Calu3 (cell line): ENCODE measurements at regions not wholly inside any gene's neighbourhood (a gene's known extent, or its start where the extent isn't known, plus 50 kb on each side); places are given as distances from the start of the nearest gene placed in this dataset.

Source experiments
- BruUV-seq: library from RNA; stranded (reverse); fragments of 400-500 nt; replicated peaks from 2 replicates; lab custom pipeline; 2021; lab: Mats Ljungman, UMichigan
- CTCF ChIA-PET: fragments of 300-600 bp; sonication (Branson Sonifier 250); formaldehyde crosslinking; loops from one replicate; lab custom pipeline; 2022; ENCODE audit warnings: antibody characterized with exemption; lab: Charles Lee
- DNase-seq: peaks from one replicate; pipeline ENCODE4 v3.0.0; 2022
- H3K27ac Mint-ChIP-seq: one replicate; pipeline ENCODE4 v1.8.0; 2022; ENCODE audit warnings: mixed read lengths; ENCODE audit not compliant: unreplicated experiment
- H3K27me3 Mint-ChIP-seq: one replicate; pipeline ENCODE4 v1.8.0; 2022; ENCODE audit warnings: mixed read lengths; ENCODE audit not compliant: unreplicated experiment
- H3K36me3 Mint-ChIP-seq: one replicate; pipeline ENCODE4 v1.8.0; 2022; ENCODE audit warnings: mild to moderate bottlenecking, moderate library complexity, mixed read lengths; ENCODE audit not compliant: insufficient read depth, unreplicated experiment
- H3K4me1 Mint-ChIP-seq: one replicate; pipeline ENCODE4 v1.8.0; 2022; ENCODE audit warnings: mild to moderate bottlenecking, low read depth, mixed read lengths; ENCODE audit not compliant: unreplicated experiment
- H3K4me3 Mint-ChIP-seq: one replicate; pipeline ENCODE4 v1.8.0; 2022; ENCODE audit warnings: mild to moderate bottlenecking, low read depth, moderate library complexity, mixed read lengths; ENCODE audit not compliant: unreplicated experiment
- H3K9me3 Mint-ChIP-seq: one replicate; pipeline ENCODE4 v1.8.0; 2022; ENCODE audit warnings: low read depth, mixed read lengths; ENCODE audit not compliant: unreplicated experiment
- CTCF ChIP-seq: fragments of 200-600 bp; IDR thresholded peaks from one replicate; pipeline ENCODE4 v1.8.0; 2022; ENCODE audit warnings: antibody characterized with exemption; ENCODE audit not compliant: unreplicated experiment
- intact Hi-C: fragments of 100-400 bp; cut with micrococcal nuclease; formaldehyde crosslinking; loops from one replicate; pipeline ENCODE4 v1.10.0; 2022; ENCODE audit not compliant: unreplicated experiment

- BruUV-seq, result no TSS peak
- Mint-ChIP-seq H3K27me3 (peaks cover 11% of the 10 kb centered on the region), H3K4me1 (no peaks in the 10 kb centered on the region), H3K4me3 (no peak overlapping the region), H3K27ac (no peak overlapping the region), H3K9me3 (no peaks in the 10 kb centered on the region), H3K36me3 (no peaks in the 10 kb centered on the region)
- no peak for TF ChIP-seq CTCF
- DNase-seq, result no peak
- CTCF ChIA-PET, result no interaction called here
- intact Hi-C loops, result no loop called here
Observed at GRCh38 chr16:86222965-86223551, 287.3 kb upstream of the FOXF1 start.

- H3K36me3 Mint-ChIP-seq, result no peaks in the 10 kb centered on the region
- no peak for DNase-seq
- intact Hi-C loops, result no loop called here
- CTCF ChIA-PET, result interaction anchor here (0.5 to 0.6 kb wide), 2 partner anchors 405 to 751 kb away, joined by 3 to 4 read pairs; no protein-coding TSS in a partner anchor
- H3K27me3 Mint-ChIP-seq, result peaks cover 21% of the 10 kb centered on the region
- H3K4me3 Mint-ChIP-seq, result no peak overlapping the region
- no TSS peak for BruUV-seq
- no peaks in the 10 kb centered on the region for H3K9me3 Mint-ChIP-seq
- TF ChIP-seq CTCF, result peak; percentile 11
- no peaks in the 10 kb centered on the region for H3K4me1 Mint-ChIP-seq
- no peak overlapping the region for H3K27ac Mint-ChIP-seq
Observed at GRCh38 chr16:86224126-86224525, 286.2 kb upstream of the FOXF1 start.

- H3K9me3 Mint-ChIP-seq, result no peaks in the 10 kb centered on the region
- H3K27me3 Mint-ChIP-seq, result peaks cover 26% of the 10 kb centered on the region
- BruUV-seq, result no TSS peak
- no peaks in the 10 kb centered on the region for H3K4me1 Mint-ChIP-seq
- no peak overlapping the region for H3K27ac Mint-ChIP-seq
- intact Hi-C loops, result no loop called here
- H3K36me3 Mint-ChIP-seq, result no peaks in the 10 kb centered on the region
- CTCF ChIA-PET, result interaction anchor here (0.5 to 0.6 kb wide), 2 partner anchors 405 to 751 kb away, joined by 3 to 4 read pairs; no protein-coding TSS in a partner anchor
- H3K4me3 Mint-ChIP-seq, result no peak overlapping the region
- DNase-seq, result no peak
- TF ChIP-seq CTCF, result no peak
Observed at GRCh38 chr16:86224629-86225028, 285.7 kb upstream of the FOXF1 start.

GRCh38 chr16:86225905-86226371, 284.4 kb upstream of the FOXF1 start:
- no peak for DNase-seq
- intact Hi-C loops, result no loop called here
- CTCF ChIA-PET, result no interaction called here
- no TSS peak for BruUV-seq
- Mint-ChIP-seq H3K27me3 (peaks cover 39% of the 10 kb centered on the region), H3K4me3 (no peak overlapping the region), H3K4me1 (no peaks in the 10 kb centered on the region), H3K36me3 (no peaks in the 10 kb centered on the region), H3K27ac (no peak overlapping the region), H3K9me3 (no peaks in the 10 kb centered on the region)
- TF ChIP-seq CTCF, result no peak
